IPS-18a (cell line): ENCODE measurements at regions not wholly inside any gene's neighbourhood (a gene's known extent, or its start where the extent isn't known, plus 50 kb on each side); places are given as distances from the start of the nearest gene placed in this dataset.

Experiments
- H3K27ac ChIP-seq: one replicate; pipeline ENCODE4 v1.5.1; 2013; ENCODE audit warnings: low read length
- H3K27me3 ChIP-seq: one replicate; pipeline ENCODE4 v1.6.1; 2013; ENCODE audit warnings: mild to moderate bottlenecking, low read length; ENCODE audit not compliant: control insufficient read depth, insufficient read depth
- H3K36me3 ChIP-seq: one replicate; pipeline ENCODE4 v1.6.1; 2013; ENCODE audit warnings: low read depth, low read length; ENCODE audit not compliant: control insufficient read depth
- H3K4me1 ChIP-seq: one replicate; pipeline ENCODE4 v1.6.1; 2013; ENCODE audit warnings: low read depth, low read length; ENCODE audit not compliant: control insufficient read depth
- H3K4me3 ChIP-seq: one replicate; pipeline ENCODE4 v1.5.1; 2013; ENCODE audit warnings: low read length
- H3K9ac ChIP-seq: one replicate; pipeline ENCODE4 v1.6.1; 2013; ENCODE audit warnings: mild to moderate bottlenecking, low read length, moderate library complexity
- H3K9me3 ChIP-seq: one replicate; pipeline ENCODE4 v1.6.1; 2013; ENCODE audit warnings: low read depth, low read length; ENCODE audit not compliant: control insufficient read depth

- H3K9me3 ChIP-seq, result no peaks in the 10 kb centered on the region
- no peak overlapping the region for H3K4me3 ChIP-seq
- H3K36me3 ChIP-seq, result no peaks in the 10 kb centered on the region
- no peaks in the 10 kb centered on the region for H3K4me1 ChIP-seq
- H3K27ac ChIP-seq, result no peak overlapping the region
- no peaks in the 10 kb centered on the region for H3K27me3 ChIP-seq
- H3K9ac ChIP-seq, result no peak overlapping the region
Measured at GRCh38 chr3:22608721-22609120, 594.4 kb upstream of the UBE2E2 start.

- H3K4me1 ChIP-seq, result no peaks in the 10 kb centered on the region
- H3K9ac ChIP-seq, result no peak overlapping the region
- no peak overlapping the region for H3K4me3 ChIP-seq
- no peaks in the 10 kb centered on the region for H3K27me3 ChIP-seq
- no peaks in the 10 kb centered on the region for H3K9me3 ChIP-seq
- no peaks in the 10 kb centered on the region for H3K36me3 ChIP-seq
- no peak overlapping the region for H3K27ac ChIP-seq
Measured at GRCh38 chr3:22609139-22609538, 594.0 kb upstream of the UBE2E2 start.

- Histone ChIP-seq H3K4me3 (no peak overlapping the region), H3K9me3 (no peaks in the 10 kb centered on the region), H3K27ac (no peak overlapping the region), H3K4me1 (no peaks in the 10 kb centered on the region), H3K9ac (no peak overlapping the region), H3K27me3 (no peaks in the 10 kb centered on the region), H3K36me3 (no peaks in the 10 kb centered on the region)
Measured at GRCh38 chr3:22612927-22613326, 590.2 kb upstream of the UBE2E2 start.

GRCh38 chr3:22615790-22616189 is 587.3 kb upstream of the UBE2E2 start:
- H3K27me3 ChIP-seq, result no peaks in the 10 kb centered on the region
- H3K27ac ChIP-seq, result no peak overlapping the region
- H3K36me3 ChIP-seq, result no peaks in the 10 kb centered on the region
- H3K9ac ChIP-seq, result no peak overlapping the region
- H3K4me1 ChIP-seq, result no peaks in the 10 kb centered on the region
- H3K9me3 ChIP-seq, result no peaks in the 10 kb centered on the region
- H3K4me3 ChIP-seq, result no peak overlapping the region

- H3K9me3 ChIP-seq, result no peaks in the 10 kb centered on the region
- no peaks in the 10 kb centered on the region for H3K27me3 ChIP-seq
- H3K4me3 ChIP-seq, result no peak overlapping the region
- no peak overlapping the region for H3K9ac ChIP-seq
- no peak overlapping the region for H3K27ac ChIP-seq
- no peaks in the 10 kb centered on the region for H3K36me3 ChIP-seq
- no peaks in the 10 kb centered on the region for H3K4me1 ChIP-seq
Measured at GRCh38 chr3:22617372-22617771, 585.8 kb upstream of the UBE2E2 start.

GRCh38 chr3:22620498-22620897 is 582.6 kb upstream of the UBE2E2 start:
- Histone ChIP-seq H3K27ac (no peak overlapping the region), H3K4me1 (no peaks in the 10 kb centered on the region), H3K4me3 (no peak overlapping the region), H3K9me3 (no peaks in the 10 kb centered on the region), H3K27me3 (no peaks in the 10 kb centered on the region), H3K36me3 (no peaks in the 10 kb centered on the region), H3K9ac (no peak overlapping the region)

- H3K4me3 ChIP-seq, result no peak overlapping the region
Measured at GRCh38 chr3:22621205-22621809, 581.8 kb upstream of the UBE2E2 start.

GRCh38 chr3:22627993-22628499 is 575.1 kb upstream of the UBE2E2 start:
- Histone ChIP-seq H3K36me3 (no peaks in the 10 kb centered on the region), H3K27ac (no peak overlapping the region), H3K9me3 (no peaks in the 10 kb centered on the region), H3K9ac (no peak overlapping the region), H3K4me3 (no peak overlapping the region), H3K27me3 (no peaks in the 10 kb centered on the region), H3K4me1 (no peaks in the 10 kb centered on the region)

More at GRCh38 chr3:22621205-22621809, 581.8 kb upstream of the UBE2E2 start:
- H3K4me1 ChIP-seq, result no peaks in the 10 kb centered on the region
- H3K27ac ChIP-seq, result no peak overlapping the region
- H3K9me3 ChIP-seq, result no peaks in the 10 kb centered on the region
- H3K36me3 ChIP-seq, result no peaks in the 10 kb centered on the region
- H3K27me3 ChIP-seq, result no peaks in the 10 kb centered on the region
- no peak overlapping the region for H3K9ac ChIP-seq

- Histone ChIP-seq H3K9me3 (no peaks in the 10 kb centered on the region), H3K9ac (no peak overlapping the region), H3K36me3 (no peaks in the 10 kb centered on the region), H3K4me3 (no peak overlapping the region), H3K27ac (no peak overlapping the region), H3K27me3 (no peaks in the 10 kb centered on the region), H3K4me1 (peaks cover 14% of the 10 kb centered on the region)
Measured at GRCh38 chr3:22632536-22632935, 570.6 kb upstream of the UBE2E2 start.

GRCh38 chr3:22634433-22634832 is 568.7 kb upstream of the UBE2E2 start:
- Histone ChIP-seq H3K9ac (no peak overlapping the region), H3K27ac (no peak overlapping the region), H3K27me3 (no peaks in the 10 kb centered on the region), H3K4me3 (no peak overlapping the region), H3K4me1 (peaks cover 14% of the 10 kb centered on the region), H3K36me3 (no peaks in the 10 kb centered on the region), H3K9me3 (no peaks in the 10 kb centered on the region)

- H3K4me3 ChIP-seq, result no peak overlapping the region
- H3K9me3 ChIP-seq, result no peaks in the 10 kb centered on the region
- H3K4me1 ChIP-seq, result no peaks in the 10 kb centered on the region
- no peaks in the 10 kb centered on the region for H3K36me3 ChIP-seq
- H3K9ac ChIP-seq, result no peak overlapping the region
- no peak overlapping the region for H3K27ac ChIP-seq
- H3K27me3 ChIP-seq, result no peaks in the 10 kb centered on the region
Measured at GRCh38 chr3:22659651-22660475, 543.3 kb upstream of the UBE2E2 start.

- no peak overlapping the region for H3K4me3 ChIP-seq
- H3K27me3 ChIP-seq, result no peaks in the 10 kb centered on the region
- no peak overlapping the region for H3K27ac ChIP-seq
- no peak overlapping the region for H3K9ac ChIP-seq
- no peaks in the 10 kb centered on the region for H3K4me1 ChIP-seq
- no peaks in the 10 kb centered on the region for H3K36me3 ChIP-seq
- no peaks in the 10 kb centered on the region for H3K9me3 ChIP-seq
Measured at GRCh38 chr3:22660606-22661005, 542.5 kb upstream of the UBE2E2 start.
